ENCODE measurements at regions not wholly inside any gene's neighbourhood (a gene's known extent, or its start where the extent isn't known, plus 50 kb on each side); places are given as distances from the start of the nearest gene placed in this dataset.

DNA sequence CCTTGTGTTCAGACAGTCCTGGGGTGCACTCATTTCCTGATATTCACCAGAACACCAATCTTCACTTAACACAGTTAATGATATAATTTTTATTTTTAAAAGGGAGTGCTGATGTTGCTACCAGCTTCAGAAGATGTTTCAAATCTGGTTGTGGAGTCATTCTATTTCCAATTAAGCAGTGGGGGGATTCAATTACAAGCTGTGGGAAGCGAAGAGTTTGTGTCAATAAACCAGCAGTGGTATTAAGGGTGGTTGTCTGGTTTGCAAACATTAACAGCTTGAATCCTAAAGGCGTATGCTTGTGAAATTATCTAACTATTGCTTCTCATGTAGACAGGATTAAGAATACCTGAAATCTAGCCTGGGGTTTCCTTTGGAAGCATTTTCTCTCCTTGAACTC lies 1637.5 kb upstream of the GOT2 start:
- TF ChIP-seq, protein P1, sequence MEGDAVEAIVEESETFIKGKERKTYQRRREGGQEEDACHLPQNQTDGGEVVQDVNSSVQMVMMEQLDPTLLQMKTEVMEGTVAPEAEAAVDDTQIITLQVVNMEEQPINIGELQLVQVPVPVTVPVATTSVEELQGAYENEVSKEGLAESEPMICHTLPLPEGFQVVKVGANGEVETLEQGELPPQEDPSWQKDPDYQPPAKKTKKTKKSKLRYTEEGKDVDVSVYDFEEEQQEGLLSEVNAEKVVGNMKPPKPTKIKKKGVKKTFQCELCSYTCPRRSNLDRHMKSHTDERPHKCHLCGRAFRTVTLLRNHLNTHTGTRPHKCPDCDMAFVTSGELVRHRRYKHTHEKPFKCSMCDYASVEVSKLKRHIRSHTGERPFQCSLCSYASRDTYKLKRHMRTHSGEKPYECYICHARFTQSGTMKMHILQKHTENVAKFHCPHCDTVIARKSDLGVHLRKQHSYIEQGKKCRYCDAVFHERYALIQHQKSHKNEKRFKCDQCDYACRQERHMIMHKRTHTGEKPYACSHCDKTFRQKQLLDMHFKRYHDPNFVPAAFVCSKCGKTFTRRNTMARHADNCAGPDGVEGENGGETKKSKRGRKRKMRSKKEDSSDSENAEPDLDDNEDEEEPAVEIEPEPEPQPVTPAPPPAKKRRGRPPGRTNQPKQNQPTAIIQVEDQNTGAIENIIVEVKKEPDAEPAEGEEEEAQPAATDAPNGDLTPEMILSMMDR (IDR thresholded peaks at IDR 0.05) = no peak
- TF ChIP-seq EP300 (IDR thresholded peaks at IDR 0.05) (no peak), POLR2A (IDR thresholded peaks at IDR 0.05) (no peak), POLR2AphosphoS5 (IDR thresholded peaks at IDR 0.05) (no peak)

All from stomach (tissue), 4 donors.